ENCODE measurements at regions not wholly inside any gene's neighbourhood (a gene's known extent, or its start where the extent isn't known, plus 50 kb on each side); places are given as distances from the start of the nearest gene placed in this dataset.
"Not testable (repeated sequence)": the region's sequence is repeated elsewhere in the genome, so short reads cannot be mapped to it uniquely, and the experiment has no call there.

- DNase-seq (ENCODE audit: low read depth) = not testable (repeated sequence)
Observed at GRCh38 chr4:120200573-120201110, 134.0 kb upstream of the MAD2L1 start.

GRCh38 chr4:120198411-120198810 lies 131.8 kb upstream of the MAD2L1 start:
- no peak for DNase-seq (ENCODE audit: low read depth)

GRCh38 chr4:120177603-120178002 lies 111.0 kb upstream of the MAD2L1 start:
- DNase-seq (ENCODE audit: low read depth) = no peak

GRCh38 chr4:120175272-120175671 lies 108.6 kb upstream of the MAD2L1 start:
- DNase-seq (ENCODE audit: low read depth) = no peak

- no peak for DNase-seq (ENCODE audit: low read depth)
Observed at GRCh38 chr4:120163895-120164294, 97.2 kb upstream of the MAD2L1 start.

GRCh38 chr4:120158841-120159463 lies 92.3 kb upstream of the MAD2L1 start:
- DNase-seq (ENCODE audit: low read depth) = no peak

- no peak for DNase-seq (ENCODE audit: low read depth)
Observed at GRCh38 chr4:120158046-120158445, 91.4 kb upstream of the MAD2L1 start.

GRCh38 chr4:120156120-120156718 lies 89.6 kb upstream of the MAD2L1 start:
- DNase-seq (ENCODE audit: low read depth) = peak; percentile 18

GRCh38 chr4:120155287-120155686 lies 88.6 kb upstream of the MAD2L1 start:
- DNase-seq (ENCODE audit: low read depth) = no peak

GRCh38 chr4:120144634-120145033 lies 78.0 kb upstream of the MAD2L1 start:
- no peak for DNase-seq (ENCODE audit: low read depth)

- no peak for DNase-seq (ENCODE audit: low read depth)
Observed at GRCh38 chr4:120144041-120144440, 77.4 kb upstream of the MAD2L1 start.

- no peak for DNase-seq (ENCODE audit: low read depth)
Observed at GRCh38 chr4:120139392-120139791, 72.7 kb upstream of the MAD2L1 start.

- DNase-seq (ENCODE audit: low read depth) = no peak
Observed at GRCh38 chr4:120132935-120133334, 66.3 kb upstream of the MAD2L1 start.

- DNase-seq (ENCODE audit: low read depth) = no peak
Observed at GRCh38 chr4:120130786-120131185, 64.1 kb upstream of the MAD2L1 start.
